NCI-H2107 (cell line): ENCODE measurements at regions not wholly inside any gene's neighbourhood (a gene's known extent, or its start where the extent isn't known, plus 50 kb on each side); places are given as distances from the start of the nearest gene placed in this dataset.

Source experiments
- DNase-seq: peaks from one replicate; lab custom pipeline; 2025; lab: John Stamatoyannopoulos, UW

- DNase-seq: no peak
Observed at GRCh38 chr15:46647046-46647445, 1012.2 kb downstream of the SQOR start.

- DNase-seq: no peak
Observed at GRCh38 chr15:46652266-46652665, 1017.4 kb downstream of the SQOR start.

- DNase-seq: no peak
Observed at GRCh38 chr15:46654993-46655392, 1020.2 kb downstream of the SQOR start.

DNA sequence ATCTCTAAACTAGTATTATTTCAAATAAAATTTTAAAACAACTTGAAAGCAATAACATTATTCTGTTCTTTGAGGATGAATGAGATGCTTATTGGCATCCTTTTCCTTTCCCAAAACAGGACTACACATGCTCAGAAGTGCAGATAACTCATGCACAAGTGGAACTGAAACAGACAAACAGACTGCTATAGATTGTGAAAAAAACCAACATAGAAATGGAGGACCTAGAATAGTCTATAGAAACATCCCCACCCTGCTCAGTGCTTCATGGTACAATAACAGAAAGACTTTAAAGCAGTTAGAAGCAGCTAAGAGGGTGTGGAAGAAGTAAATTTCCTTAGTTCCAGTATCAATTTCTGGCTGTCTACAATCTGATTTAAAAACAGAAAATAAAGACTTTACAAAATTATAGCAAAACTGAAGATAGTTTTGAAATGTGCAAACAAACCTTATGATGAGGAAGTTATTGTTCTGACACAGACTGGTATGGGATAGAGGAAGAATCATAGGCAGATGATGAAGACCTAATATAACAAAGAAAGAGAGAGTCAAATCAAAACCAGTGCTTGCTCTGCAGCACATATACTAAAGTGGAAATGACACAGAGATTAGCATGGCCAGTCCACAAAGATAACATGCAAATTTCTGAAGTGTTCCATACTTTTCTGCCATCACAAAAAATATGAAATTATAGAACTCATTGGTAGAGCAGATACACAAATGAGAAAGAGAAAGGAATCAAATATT, 1025.4 kb downstream of the SQOR start:
- no peak for DNase-seq

DNA sequence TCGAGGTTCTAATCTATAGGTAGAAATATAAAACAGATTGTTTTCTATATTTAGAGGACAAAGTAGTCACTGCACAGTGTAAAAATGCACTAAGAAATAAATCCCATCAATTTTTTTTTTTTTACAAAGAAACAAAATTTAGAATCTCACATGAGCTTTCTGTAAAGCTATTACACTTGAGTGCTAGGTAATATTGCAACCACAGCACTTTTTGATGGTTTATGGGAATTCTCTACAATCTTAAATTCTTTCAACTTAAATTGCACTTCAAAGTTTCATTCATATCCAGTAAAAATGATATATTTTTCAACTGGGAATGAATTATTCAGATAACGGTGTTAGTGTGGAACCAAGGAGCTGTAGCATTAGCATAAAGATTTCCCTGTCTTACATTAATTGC, 1035.4 kb downstream of the SQOR start:
- DNase-seq: no peak

DNA sequence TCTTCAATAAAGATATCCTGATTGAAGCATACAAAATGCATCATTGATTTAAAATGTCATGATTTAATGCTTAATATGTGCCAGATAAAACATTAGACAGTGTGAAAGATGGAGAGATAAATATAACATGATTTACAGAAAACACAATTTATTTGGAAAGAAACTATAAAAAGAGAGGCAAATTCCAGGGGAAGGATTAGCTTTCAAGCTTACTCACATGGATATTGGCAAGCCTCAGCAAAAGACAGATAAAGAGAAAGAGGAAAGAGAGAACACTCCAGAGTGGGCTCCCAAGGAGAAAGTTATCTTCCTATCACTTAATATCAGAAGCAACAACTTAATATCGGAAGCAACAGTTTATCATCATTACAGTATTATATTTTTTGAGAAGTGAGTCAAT, 1036.5 kb downstream of the SQOR start:
- DNase-seq: no peak

DNA sequence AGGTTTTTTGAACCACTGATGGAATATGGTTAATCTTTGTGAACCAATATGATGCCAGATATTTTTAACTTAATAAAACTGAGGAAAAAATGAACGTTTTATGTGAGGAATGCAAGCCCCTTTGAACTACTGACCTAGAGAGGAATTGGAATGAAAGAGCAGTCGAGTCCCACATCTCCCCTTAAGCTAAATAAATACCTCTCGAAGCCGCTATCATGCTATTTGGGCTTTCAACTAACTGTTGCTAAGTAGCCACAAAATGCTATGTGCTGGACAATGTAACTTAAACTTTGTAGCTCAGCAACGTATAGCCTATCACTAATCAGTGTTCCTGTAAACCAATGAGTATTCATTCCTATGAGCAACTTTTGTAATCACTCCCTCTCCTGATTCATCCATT, 1037.2 kb downstream of the SQOR start:
- no peak for DNase-seq

- DNase-seq: no peak
Observed at GRCh38 chr15:46676233-46677206, 1040.8 kb upstream of the SEMA6D start.

GRCh38 chr15:46677491-46677890, 1039.8 kb upstream of the SEMA6D start:
- no peak for DNase-seq

DNA sequence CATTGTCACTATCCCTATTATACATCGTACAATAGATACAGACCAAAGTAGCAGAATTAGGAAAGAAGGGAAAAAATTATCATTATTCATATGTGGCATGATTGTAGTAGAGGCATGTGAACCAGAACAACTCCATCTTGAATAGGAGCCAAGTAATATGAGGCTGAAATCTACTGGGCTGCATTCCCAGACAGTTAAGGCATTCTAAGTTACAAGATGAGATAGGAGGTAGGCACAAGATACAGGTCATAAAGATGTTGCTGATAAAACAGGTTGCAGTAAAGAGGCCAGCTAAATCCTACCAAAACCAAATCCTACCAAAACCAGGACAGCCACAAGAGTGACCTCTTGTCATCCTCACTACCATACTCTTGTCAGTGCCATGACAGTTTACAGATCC, 1035.4 kb upstream of the SEMA6D start:
- DNase-seq: no peak

DNA sequence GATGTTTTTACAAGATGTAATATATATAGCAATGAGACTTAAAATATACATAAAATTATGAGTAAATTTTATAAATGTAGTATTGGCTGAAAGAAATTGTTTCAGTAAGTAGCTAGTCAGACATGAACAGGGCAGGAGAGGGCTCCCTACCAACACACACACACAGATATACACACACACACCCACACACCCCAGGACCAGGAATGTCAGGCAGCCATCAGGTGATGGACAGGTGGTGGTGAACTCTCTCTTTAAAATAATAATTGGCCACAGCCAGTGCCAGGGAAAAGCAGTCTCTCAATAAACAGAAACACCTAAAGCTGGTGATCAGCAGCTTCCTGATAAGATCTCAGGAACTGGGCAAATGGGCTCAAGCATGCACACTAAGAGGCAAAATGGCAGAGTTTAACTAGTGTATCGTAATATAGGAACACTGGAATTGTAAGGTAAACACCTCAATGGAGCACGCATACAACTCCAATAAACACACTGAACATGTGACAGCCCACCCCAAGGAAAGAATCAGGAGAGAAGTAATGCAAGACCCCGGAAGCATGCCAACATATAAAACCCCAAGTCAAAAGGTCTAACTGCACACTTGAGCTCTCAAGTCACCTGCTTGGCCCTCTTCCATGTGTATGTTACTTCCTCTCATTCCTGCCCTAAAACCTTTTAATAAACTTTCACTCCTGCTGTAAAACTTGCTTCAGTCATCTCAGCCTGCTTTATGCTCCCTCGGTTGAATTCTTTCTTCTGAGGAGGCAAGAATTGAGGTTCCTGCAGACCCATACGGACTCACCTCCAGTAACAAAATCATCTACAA, 1034.1 kb upstream of the SEMA6D start:
- no peak for DNase-seq

DNA sequence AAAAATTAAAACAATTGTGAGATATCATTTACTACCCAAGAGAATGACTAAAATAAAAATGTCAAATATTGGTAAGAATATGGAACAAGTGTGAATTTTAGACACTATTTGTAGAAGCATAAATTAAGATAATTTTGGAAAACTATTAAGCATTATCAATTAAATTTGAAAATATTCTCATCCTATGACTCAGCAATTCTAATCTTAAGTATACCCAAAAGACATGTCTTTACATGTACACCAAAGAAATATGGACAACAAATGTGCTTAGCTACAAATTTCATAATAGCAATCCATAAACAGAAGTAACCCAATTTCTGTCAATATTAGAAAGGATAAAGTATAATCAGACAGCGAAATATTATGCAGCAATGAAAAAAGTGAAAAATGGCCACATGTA, 1032.2 kb upstream of the SEMA6D start:
- DNase-seq: no peak

DNA sequence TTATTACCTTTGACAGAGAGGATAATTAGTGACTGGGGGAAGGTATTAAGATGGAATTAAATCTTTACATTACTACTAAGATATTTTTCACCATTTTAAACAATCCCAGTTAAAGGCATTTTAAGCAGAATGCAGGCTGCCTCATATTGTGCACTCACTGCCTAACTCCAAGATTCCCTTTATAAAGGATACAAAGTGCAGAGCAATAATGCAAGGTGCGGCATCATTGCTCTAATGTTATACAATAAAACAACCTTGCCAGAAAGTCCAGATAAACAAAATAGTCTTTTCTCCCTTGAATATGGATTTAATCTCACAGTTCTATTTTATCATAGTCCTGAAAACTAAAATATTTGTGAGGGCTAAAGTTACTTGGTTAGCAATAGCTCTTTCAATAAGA, 1031.6 kb upstream of the SEMA6D start:
- no peak for DNase-seq

DNA sequence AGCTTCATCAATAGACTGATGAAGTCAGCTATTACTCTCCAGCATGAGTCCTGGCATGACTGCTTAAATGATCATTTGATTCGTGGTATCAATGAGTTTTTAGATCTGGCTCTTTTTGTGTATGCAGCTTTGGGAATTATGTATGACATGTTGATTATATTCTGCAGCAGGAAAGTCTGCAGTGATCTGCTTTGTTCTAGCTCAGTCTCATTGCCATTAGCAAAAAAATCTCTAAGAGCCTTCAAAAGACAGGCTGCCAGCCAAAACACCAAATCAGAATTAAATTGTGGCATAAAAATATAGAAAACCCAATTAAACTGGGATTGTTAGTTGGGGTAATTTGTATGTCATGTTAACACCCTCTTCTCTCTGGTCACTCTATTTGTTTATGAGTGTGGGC, 1021.0 kb upstream of the SEMA6D start:
- DNase-seq: no peak

- no peak for DNase-seq
Observed at GRCh38 chr15:46701346-46701745, 1016.0 kb upstream of the SEMA6D start.

DNA sequence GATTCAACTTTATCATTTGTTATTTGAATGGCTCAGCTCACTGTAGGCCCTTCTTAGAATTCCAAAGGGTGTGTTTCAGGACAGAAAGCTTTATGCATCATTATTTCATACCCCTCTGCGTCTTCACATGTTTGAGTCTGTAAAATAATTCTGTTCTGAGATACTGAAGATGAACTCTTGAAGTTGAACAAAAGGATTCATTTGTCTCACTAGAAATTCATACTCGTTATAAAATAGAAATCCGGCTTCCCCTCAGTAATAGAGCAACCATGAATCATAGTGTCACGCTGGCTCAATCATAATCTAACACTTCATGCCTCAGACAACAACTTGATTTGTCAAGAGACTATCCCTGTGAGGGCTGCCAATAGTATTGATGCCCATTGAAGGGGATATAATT, 1015.4 kb upstream of the SEMA6D start:
- no peak for DNase-seq

DNA sequence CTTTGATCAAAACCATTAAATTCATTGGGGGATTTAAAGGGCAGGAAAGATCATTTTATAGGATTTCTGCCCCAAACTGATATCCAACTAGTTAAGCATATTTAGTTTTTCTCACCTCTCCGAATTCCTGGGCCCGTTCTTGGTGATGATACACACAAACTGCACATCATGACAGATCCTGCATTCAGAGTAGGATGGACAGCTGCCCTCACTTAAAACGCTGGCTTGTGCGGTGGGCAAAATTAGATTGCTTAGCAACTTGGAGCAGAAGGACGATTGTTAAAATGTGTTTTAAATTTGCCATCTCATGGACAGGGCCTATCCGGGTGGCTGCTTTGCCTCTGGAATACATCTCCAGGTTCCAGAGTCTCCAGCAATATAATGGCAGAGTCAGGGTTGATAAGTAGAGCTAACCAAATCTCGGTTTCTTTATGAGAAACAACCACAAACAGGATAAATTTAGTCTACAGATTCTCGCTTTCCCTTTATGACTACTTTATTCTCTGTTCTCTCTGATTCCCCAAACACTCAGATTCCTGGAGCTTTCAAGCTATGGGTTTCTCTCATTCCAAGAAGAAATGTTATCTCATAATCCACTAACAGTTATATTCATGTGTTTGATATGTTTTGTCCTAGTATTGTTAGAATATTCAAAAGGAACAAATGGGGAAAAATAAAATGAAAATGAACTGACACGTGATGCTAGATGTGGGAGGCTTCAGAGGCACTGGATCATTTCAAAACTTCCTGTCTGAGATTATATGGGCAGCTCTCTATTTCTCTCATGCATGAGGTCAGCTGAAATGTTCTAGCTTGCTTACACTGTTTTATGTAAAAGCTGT, 1014.1 kb upstream of the SEMA6D start:
- no peak for DNase-seq

DNA sequence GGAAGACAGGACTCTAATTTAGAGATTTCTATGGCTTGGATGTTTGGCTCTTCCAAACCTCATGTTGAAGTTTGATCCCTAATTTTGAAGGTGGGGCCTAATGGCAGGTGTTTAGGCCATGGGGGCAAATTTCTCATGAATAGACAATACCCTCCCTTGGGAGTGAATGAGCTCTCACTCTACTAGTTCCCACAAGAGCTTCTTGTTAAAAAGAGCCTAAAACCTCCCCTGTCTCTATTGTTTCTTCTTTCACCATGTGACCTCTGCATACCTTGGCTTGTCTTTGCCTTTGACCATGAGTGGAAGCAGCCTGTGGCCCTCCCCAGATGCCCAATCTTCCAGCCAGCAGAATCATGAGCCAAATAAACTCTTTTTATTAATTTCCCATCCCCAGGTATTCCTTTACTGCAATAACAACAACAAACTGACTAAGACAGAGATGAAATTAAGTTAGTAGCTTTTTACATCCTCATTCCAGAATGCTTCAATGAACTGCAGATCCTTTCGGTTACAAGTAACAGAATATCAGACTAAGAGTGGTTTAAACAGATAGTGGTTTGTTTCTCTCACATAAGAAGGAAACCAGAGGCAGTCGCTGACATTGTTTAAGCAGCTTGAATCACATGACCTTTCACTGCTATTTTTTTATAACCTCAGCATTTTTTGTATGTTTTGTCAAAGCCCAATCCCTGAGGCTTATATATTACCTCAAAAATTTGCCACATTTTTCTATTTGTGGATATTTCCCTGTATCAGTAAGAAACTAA, 1013.3 kb upstream of the SEMA6D start:
- DNase-seq: no peak

- no peak for DNase-seq
Observed at GRCh38 chr15:46707452-46707851, 1009.9 kb upstream of the SEMA6D start.

DNA sequence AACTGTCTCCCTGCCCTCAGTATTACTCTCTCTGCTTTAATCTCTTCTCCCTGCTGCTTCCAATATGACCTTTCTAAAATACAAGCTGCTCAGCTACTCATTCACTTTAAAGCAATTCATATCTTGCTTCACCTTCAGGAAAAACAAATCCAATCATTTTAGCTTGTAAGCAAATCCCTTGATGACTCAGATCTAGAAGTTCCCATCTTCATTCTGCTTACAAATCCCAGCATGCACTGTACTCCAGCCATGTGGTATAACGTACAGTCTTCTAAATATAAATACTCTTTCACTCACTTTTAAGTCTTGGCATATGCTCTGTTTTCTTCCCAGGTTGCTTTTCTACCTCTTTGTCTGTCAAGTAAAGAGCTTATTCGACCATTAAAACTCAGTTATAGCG, 1009.1 kb upstream of the SEMA6D start:
- no peak for DNase-seq
